HG02870 (cell line): ENCODE measurements at regions not wholly inside any gene's neighbourhood (a gene's known extent, or its start where the extent isn't known, plus 50 kb on each side); places are given as distances from the start of the nearest gene placed in this dataset.

Experiments used
- ATAC-seq: cut with Tn5 transposase; IDR thresholded peaks from one replicate; pipeline ENCODE4 v1.9.1; 2021; ENCODE audit warnings: mild to moderate bottlenecking, moderate library complexity; ENCODE audit not compliant: unreplicated experiment

- ATAC-seq: no peak
Measured at GRCh38 chr11:121757480-121758125, 304.8 kb upstream of the SORL1-AS1 start.

GRCh38 chr11:121755906-121756305 lies 303.1 kb upstream of the SORL1-AS1 start:
- no peak for ATAC-seq

GRCh38 chr11:121755191-121755590 lies 302.4 kb upstream of the SORL1-AS1 start:
- ATAC-seq: no peak

GRCh38 chr11:121754598-121754997 lies 301.8 kb upstream of the SORL1-AS1 start:
- no peak for ATAC-seq

- no peak for ATAC-seq
Measured at GRCh38 chr11:121749691-121750090, 296.9 kb upstream of the SORL1-AS1 start.

- no peak for ATAC-seq
Measured at GRCh38 chr11:121748068-121748467, 295.3 kb upstream of the SORL1-AS1 start.

GRCh38 chr11:121743285-121743684 lies 290.5 kb upstream of the SORL1-AS1 start:
- no peak for ATAC-seq

- ATAC-seq: no peak
Measured at GRCh38 chr11:121741761-121742361, 289.1 kb upstream of the SORL1-AS1 start.

GRCh38 chr11:121741351-121741760 lies 288.6 kb upstream of the SORL1-AS1 start:
- no peak for ATAC-seq

- ATAC-seq: no peak
Measured at GRCh38 chr11:121740902-121741301, 288.1 kb upstream of the SORL1-AS1 start.

- no peak for ATAC-seq
Measured at GRCh38 chr11:121733858-121734257, 281.1 kb upstream of the SORL1-AS1 start.

- no peak for ATAC-seq
Measured at GRCh38 chr11:121727942-121728341, 275.2 kb upstream of the SORL1-AS1 start.

- no peak for ATAC-seq
Measured at GRCh38 chr11:121723246-121723741, 270.5 kb upstream of the SORL1-AS1 start.

- ATAC-seq: no peak
Measured at GRCh38 chr11:121722431-121723245, 269.9 kb upstream of the SORL1-AS1 start.

GRCh38 chr11:121721961-121722360 lies 269.2 kb upstream of the SORL1-AS1 start:
- ATAC-seq: no peak

GRCh38 chr11:121721448-121721847 lies 268.7 kb upstream of the SORL1-AS1 start:
- no peak for ATAC-seq

GRCh38 chr11:121717296-121717695 lies 264.5 kb upstream of the SORL1-AS1 start:
- no peak for ATAC-seq

GRCh38 chr11:121716060-121716459 lies 263.3 kb upstream of the SORL1-AS1 start:
- ATAC-seq: no peak

- no peak for ATAC-seq
Measured at GRCh38 chr11:121715405-121715804, 262.6 kb upstream of the SORL1-AS1 start.

GRCh38 chr11:121714351-121714750 lies 261.6 kb upstream of the SORL1-AS1 start:
- ATAC-seq: no peak

- no peak for ATAC-seq
Measured at GRCh38 chr11:121711939-121712338, 259.2 kb upstream of the SORL1-AS1 start.

GRCh38 chr11:121711236-121711635 lies 258.5 kb upstream of the SORL1-AS1 start:
- no peak for ATAC-seq
